IMR-90 (cell line): ENCODE measurements at regions not wholly inside any gene's neighbourhood (a gene's known extent, or its start where the extent isn't known, plus 50 kb on each side); places are given as distances from the start of the nearest gene placed in this dataset.

Experiments
- ATAC-seq: fragments of 200-7000 bp; cut with Tn5 transposase; 2 replicates; pipeline ENCODE4 v1.9.1; 2020; ENCODE audit warnings: low read depth, mild to moderate bottlenecking, moderate library complexity
- BruUV-seq: library from RNA; stranded (reverse); fragments of 400-500 nt; replicated peaks from 2 replicates; lab custom pipeline; 2021; lab: Mats Ljungman, UMichigan
- CTCF ChIA-PET: fragments of 300-600 bp; formaldehyde crosslinking; extraction: SDS; loops from one replicate; lab custom pipeline; 2021; ENCODE audit warnings: antibody characterized with exemption; lab: Yijun Ruan, JAX
- POLR2A ChIA-PET: fragments of 300-600 bp; sonication (Branson Sonifier 250); formaldehyde crosslinking; loops from one replicate; lab custom pipeline; 2022; ENCODE audit warnings: antibody characterized with exemption; ENCODE audit not compliant: unreplicated experiment; lab: Charles Lee
- DNase-seq: peaks from one replicate; pipeline ENCODE4 v3.0.0; 2013
- H2AFZ ChIP-seq: replicated peaks from 2 replicates; pipeline ENCODE3; 2013; ENCODE audit warnings: low read length, mild to moderate bottlenecking; ENCODE audit not compliant: poor library complexity
- H2AK5ac ChIP-seq: 2 replicates; pipeline ENCODE4 v1.6.1; 2013; ENCODE audit warnings: low read depth, low read length, inconsistent platforms
- H2AK9ac ChIP-seq: replicated peaks from 2 replicates; pipeline ENCODE3; 2013; ENCODE audit warnings: mild to moderate bottlenecking, low read depth, low read length, moderate library complexity; ENCODE audit not compliant: poor library complexity
- H2BK120ac ChIP-seq: 2 replicates; pipeline ENCODE4 v1.6.1; 2013; ENCODE audit warnings: low read depth, low read length, inconsistent platforms
- H2BK15ac ChIP-seq: 3 replicates; pipeline ENCODE4 v1.6.1; 2013; ENCODE audit warnings: low read depth, low read length, inconsistent platforms
- H2BK20ac ChIP-seq: 2 replicates; pipeline ENCODE4 v1.6.1; 2013; ENCODE audit warnings: low read depth, mild to moderate bottlenecking, inconsistent platforms, low read length, moderate library complexity
- H2BK5ac ChIP-seq: 2 replicates; pipeline ENCODE4 v1.6.1; 2013; ENCODE audit warnings: mild to moderate bottlenecking, low read depth, low read length, inconsistent platforms; ENCODE audit not compliant: poor library complexity, severe bottlenecking
- H3K14ac ChIP-seq: replicated peaks from 2 replicates; pipeline ENCODE4 v1.6.1; 2013; ENCODE audit warnings: low read depth, low read length, inconsistent platforms
- H3K18ac ChIP-seq: 2 replicates; pipeline ENCODE4 v1.6.1; 2013; ENCODE audit warnings: low read depth, low read length, control low read depth
- H3K23ac ChIP-seq: 2 replicates; pipeline ENCODE4 v1.6.1; 2013; ENCODE audit warnings: low read depth, low read length, inconsistent platforms
- H3K27ac ChIP-seq: 2 replicates; pipeline ENCODE4 v1.5.1; 2013; ENCODE audit warnings: mild to moderate bottlenecking, control low read depth, low read length; ENCODE audit not compliant: insufficient read depth
- H3K27me3 ChIP-seq: 2 replicates; pipeline ENCODE4 v1.6.1; 2013; ENCODE audit warnings: low read length; ENCODE audit not compliant: control insufficient read depth, insufficient read depth
- H3K36me3 ChIP-seq: 2 replicates; pipeline ENCODE4 v1.6.1; 2013; ENCODE audit warnings: low read length, mixed read lengths; ENCODE audit not compliant: control insufficient read depth, insufficient read depth
- H3K4ac ChIP-seq: 2 replicates; pipeline ENCODE4 v1.6.1; 2013; ENCODE audit warnings: low read depth, low read length, inconsistent platforms
- H3K4me1 ChIP-seq: 2 replicates; pipeline ENCODE4 v1.6.1; 2013; ENCODE audit warnings: low read length, mixed read lengths; ENCODE audit not compliant: control insufficient read depth, insufficient read depth
- H3K4me2 ChIP-seq: 2 replicates; pipeline ENCODE4 v1.6.1; 2013; ENCODE audit warnings: low read depth, mild to moderate bottlenecking, control low read depth, low read length, moderate library complexity
- H3K4me3 ChIP-seq: 2 replicates; pipeline ENCODE4 v1.5.1; 2013; ENCODE audit warnings: low read depth, mild to moderate bottlenecking, control low read depth, low read length, moderate library complexity; ENCODE audit not compliant: insufficient read depth
- H3K56ac ChIP-seq: 2 replicates; pipeline ENCODE4 v1.6.1; 2013; ENCODE audit warnings: low read length, inconsistent platforms; ENCODE audit not compliant: insufficient read depth; ENCODE audit errors: extremely low read depth
- H3K79me1 ChIP-seq, 2 experiments: 2 replicates each; pipeline ENCODE4 v1.6.1; 2013; ENCODE audit warnings: low read length in 2 of 2, inconsistent platforms in 1 of 2, low read depth in 1 of 2
- H3K9ac ChIP-seq: 2 replicates; pipeline ENCODE4 v1.6.1; 2013; ENCODE audit warnings: low read depth, low read length, control low read depth
- H3K9me1 ChIP-seq: 2 replicates; pipeline ENCODE4 v1.6.1; 2013; ENCODE audit warnings: low read length, inconsistent platforms; ENCODE audit not compliant: insufficient read depth
- H3K9me3 ChIP-seq: 2 replicates; pipeline ENCODE4 v1.6.1; 2013; ENCODE audit warnings: low read length; ENCODE audit not compliant: control insufficient read depth, insufficient read depth
- H4K20me1 ChIP-seq: 2 replicates; pipeline ENCODE4 v1.6.1; 2013; ENCODE audit warnings: low read length, inconsistent platforms; ENCODE audit not compliant: insufficient read depth
- H4K5ac ChIP-seq: 2 replicates; pipeline ENCODE4 v1.6.1; 2013; ENCODE audit warnings: mild to moderate bottlenecking, low read depth, low read length, control low read depth
- H4K8ac ChIP-seq, 2 experiments: 2 replicates each; pipeline ENCODE4 v1.6.1; 2013; ENCODE audit warnings: low read depth in 2 of 2, low read length in 2 of 2, control low read depth in 1 of 2, inconsistent platforms in 1 of 2
- H4K91ac ChIP-seq: 2 replicates; pipeline ENCODE4 v1.6.1; 2013; ENCODE audit warnings: low read depth, low read length, inconsistent platforms; ENCODE audit not compliant: insufficient read depth
- BHLHE40 ChIP-seq: fragments of 150-350 bp; IDR thresholded peaks from 2 replicates; pipeline ENCODE4 v1.6.1; 2016; ENCODE audit warnings: mild to moderate bottlenecking, low read depth, low read length
- CEBPB ChIP-seq: IDR thresholded peaks from 2 replicates; pipeline ENCODE4 v1.6.1; 2012; ENCODE audit warnings: low read depth, low read length, improper control_type of control experiment
- CHD1 ChIP-seq: IDR thresholded peaks from 2 replicates; pipeline ENCODE4 v1.6.1; 2012; ENCODE audit warnings: low read depth, low read length, improper control_type of control experiment
- ELK1 ChIP-seq: fragments of 150-350 bp; IDR thresholded peaks from 2 replicates; pipeline ENCODE4 v1.6.1; 2016; ENCODE audit warnings: low read depth, mild to moderate bottlenecking, low read length, moderate library complexity, borderline replicate concordance
- FOS ChIP-seq: fragments of 150-350 bp; IDR thresholded peaks from 2 replicates; pipeline ENCODE4 v1.6.1; 2016; ENCODE audit warnings: low read depth, low read length
- MAFK ChIP-seq: IDR thresholded peaks from 2 replicates; pipeline ENCODE4 v1.6.1; 2012; ENCODE audit warnings: low read depth, low read length, improper control_type of control experiment
- MAZ ChIP-seq: IDR thresholded peaks from 2 replicates; pipeline ENCODE4 v1.6.1; 2012; ENCODE audit warnings: low read depth, mild to moderate bottlenecking, low read length, improper control_type of control experiment, moderate library complexity, borderline replicate concordance
- MXI1 ChIP-seq: IDR thresholded peaks from 2 replicates; pipeline ENCODE4 v1.6.1; 2012; ENCODE audit warnings: low read depth, mild to moderate bottlenecking, low read length, moderate library complexity, borderline replicate concordance
- NFE2L2 ChIP-seq: fragments of 150-350 bp; IDR thresholded peaks from 2 replicates; pipeline ENCODE4 v1.6.1; 2016; ENCODE audit warnings: low read depth, mild to moderate bottlenecking, low read length
- POLR2A ChIP-seq: IDR thresholded peaks from 2 replicates; pipeline ENCODE4 v1.6.1; 2012; ENCODE audit warnings: mild to moderate bottlenecking, low read depth, low read length
- RAD21 ChIP-seq: IDR thresholded peaks from 2 replicates; pipeline ENCODE4 v1.6.1; 2012; ENCODE audit warnings: low read length, improper control_type of control experiment
- RCOR1 ChIP-seq: IDR thresholded peaks from 2 replicates; pipeline ENCODE4 v1.6.1; 2012; ENCODE audit warnings: mild to moderate bottlenecking, low read length, improper control_type of control experiment; ENCODE audit not compliant: insufficient replicate concordance
- RFX5 ChIP-seq: IDR thresholded peaks from 2 replicates; pipeline ENCODE4 v1.8.0; 2012; ENCODE audit warnings: low read depth, mild to moderate bottlenecking, low read length, moderate library complexity
- SMC3 ChIP-seq: fragments of 150-350 bp; IDR thresholded peaks from 2 replicates; pipeline ENCODE4 v1.6.1; 2016; ENCODE audit warnings: low read depth, mild to moderate bottlenecking, antibody characterized with exemption, low read length, moderate library complexity
- WGBS, 2 experiments: methylation state at CpG; one replicate each; pipeline versions ENCODE4 v1.1.5 to v1.1.7; 2013; ENCODE audit warnings: missing lambda C conversion rate in 2 of 2; ENCODE audit not compliant: insufficient read length in 1 of 2; ENCODE audit errors: extremely low coverage in 2 of 2; 5-methylcytosine and 5-hydroxymethylcytosine counted together
- dilution Hi-C: fragments of 300-500 bp; cut with HindIII; formaldehyde crosslinking; loops from one replicate; pipeline ENCODE4 v1.14.3; 2018; ENCODE audit warnings: low sequenced_read_pairs; ENCODE audit not compliant: unreplicated experiment
- in situ Hi-C: fragments of 300-500 bp; cut with MboI; formaldehyde crosslinking; loops from 3 replicates; pipeline ENCODE4 v1.14.3; 2019; ENCODE audit warnings: low sequenced_read_pairs, inconsistent platforms, mixed read lengths
- intact Hi-C: fragments of 100-400 bp; cut with micrococcal nuclease; formaldehyde crosslinking; loops from 2 replicates; pipeline ENCODE4 v1.10.0; 2022
- TF ChIP-seq, protein P1 (sequence below): fragments of 150-350 bp; IDR thresholded peaks from 2 replicates; pipeline ENCODE4 v1.6.1; 2017; ENCODE audit warnings: mild to moderate bottlenecking, antibody characterized with exemption, low read length, low read depth
- TF ChIP-seq, protein P2 (sequence below): conservative IDR thresholded peaks from 2 replicates; pipeline ENCODE4 v1.5.1; 2012; ENCODE audit warnings: mild to moderate bottlenecking, low read depth, low read length, improper control_type of control experiment

DNA sequence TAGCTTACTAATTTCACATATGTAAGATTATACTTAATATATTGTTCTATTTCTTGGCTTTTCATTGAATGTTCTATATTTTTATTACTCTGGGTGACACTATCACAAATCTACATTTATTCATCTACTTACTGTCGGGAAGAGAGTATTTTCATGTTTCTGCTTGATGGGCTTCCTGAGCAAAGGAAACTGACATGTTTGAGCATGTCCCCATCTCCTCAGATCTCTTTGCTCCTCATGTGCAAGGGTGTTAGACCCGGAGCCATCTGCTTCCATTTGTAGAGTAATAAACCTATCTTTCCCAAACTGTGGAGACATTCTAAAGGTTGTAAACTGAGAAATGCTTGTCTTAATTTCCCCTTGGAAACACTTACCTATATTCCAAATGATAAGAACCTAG is 103.5 kb downstream of the LSMEM1 start:
- DNase-seq, result no peak
- Histone ChIP-seq H2BK20ac (no peak overlapping the region), H4K91ac (no peak overlapping the region), H3K9me3 (no peaks in the 10 kb centered on the region), H3K56ac (no peak overlapping the region), H2BK15ac (no peak overlapping the region), H3K27me3 (no peaks in the 10 kb centered on the region), H3K9ac (no peak overlapping the region), H2BK5ac (no peak overlapping the region), H2AFZ (no peak overlapping the region), H3K4me3 (no peak overlapping the region), H2AK9ac (no peak overlapping the region), H4K20me1 (no peaks in the 10 kb centered on the region), H2AK5ac (no peak overlapping the region), H4K8ac (no peak overlapping the region), H3K79me1 (no peaks in the 10 kb centered on the region), H3K23ac (no peak overlapping the region), H3K14ac (no peak overlapping the region), H2BK120ac (no peak overlapping the region), H3K27ac (no peak overlapping the region), H3K18ac (no peak overlapping the region), H3K36me3 (no peaks in the 10 kb centered on the region), H3K9me1 (no peaks in the 10 kb centered on the region), H4K5ac (no peak overlapping the region), H3K4me1 (no peaks in the 10 kb centered on the region), H3K4ac (no peak overlapping the region), H3K4me2 (no peak overlapping the region)
- BruUV-seq, result no TSS peak
- TF ChIP-seq MXI1, result no peak
- TF ChIP-seq NFE2L2, result no peak
- no peak for TF ChIP-seq SMC3
- TF ChIP-seq RFX5, result no peak
- no peak for TF ChIP-seq RCOR1
- TF ChIP-seq CEBPB, result no peak
- no peak for TF ChIP-seq RAD21
- TF ChIP-seq, protein P1, sequence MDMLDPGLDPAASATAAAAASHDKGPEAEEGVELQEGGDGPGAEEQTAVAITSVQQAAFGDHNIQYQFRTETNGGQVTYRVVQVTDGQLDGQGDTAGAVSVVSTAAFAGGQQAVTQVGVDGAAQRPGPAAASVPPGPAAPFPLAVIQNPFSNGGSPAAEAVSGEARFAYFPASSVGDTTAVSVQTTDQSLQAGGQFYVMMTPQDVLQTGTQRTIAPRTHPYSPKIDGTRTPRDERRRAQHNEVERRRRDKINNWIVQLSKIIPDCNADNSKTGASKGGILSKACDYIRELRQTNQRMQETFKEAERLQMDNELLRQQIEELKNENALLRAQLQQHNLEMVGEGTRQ, result no peak
- no peak for TF ChIP-seq BHLHE40
- TF ChIP-seq, protein P2, sequence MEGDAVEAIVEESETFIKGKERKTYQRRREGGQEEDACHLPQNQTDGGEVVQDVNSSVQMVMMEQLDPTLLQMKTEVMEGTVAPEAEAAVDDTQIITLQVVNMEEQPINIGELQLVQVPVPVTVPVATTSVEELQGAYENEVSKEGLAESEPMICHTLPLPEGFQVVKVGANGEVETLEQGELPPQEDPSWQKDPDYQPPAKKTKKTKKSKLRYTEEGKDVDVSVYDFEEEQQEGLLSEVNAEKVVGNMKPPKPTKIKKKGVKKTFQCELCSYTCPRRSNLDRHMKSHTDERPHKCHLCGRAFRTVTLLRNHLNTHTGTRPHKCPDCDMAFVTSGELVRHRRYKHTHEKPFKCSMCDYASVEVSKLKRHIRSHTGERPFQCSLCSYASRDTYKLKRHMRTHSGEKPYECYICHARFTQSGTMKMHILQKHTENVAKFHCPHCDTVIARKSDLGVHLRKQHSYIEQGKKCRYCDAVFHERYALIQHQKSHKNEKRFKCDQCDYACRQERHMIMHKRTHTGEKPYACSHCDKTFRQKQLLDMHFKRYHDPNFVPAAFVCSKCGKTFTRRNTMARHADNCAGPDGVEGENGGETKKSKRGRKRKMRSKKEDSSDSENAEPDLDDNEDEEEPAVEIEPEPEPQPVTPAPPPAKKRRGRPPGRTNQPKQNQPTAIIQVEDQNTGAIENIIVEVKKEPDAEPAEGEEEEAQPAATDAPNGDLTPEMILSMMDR, result no peak
- no peak for TF ChIP-seq FOS
- TF ChIP-seq POLR2A, result no peak
- TF ChIP-seq ELK1, result no peak
- TF ChIP-seq MAZ, result no peak
- no peak for TF ChIP-seq CHD1
- no peak for TF ChIP-seq MAFK
- WGBS, 2 experiments, result no CpG with 5 or more reads among the region's 2 CpGs
- CTCF ChIA-PET, result interaction anchor here (0.9 kb wide), 2 partner anchors 10 to 34 kb away, joined by 3 read pairs; no protein-coding TSS in a partner anchor
- intact Hi-C loops, result no loop called here
- ATAC-seq, result no peak
- dilution Hi-C loops, result no loop called here
- POLR2A ChIA-PET, result no interaction called here
- in situ Hi-C loops, result no loop called here
